GM23338 (cell line): ENCODE measurements at regions not wholly inside any gene's neighbourhood (a gene's known extent, or its start where the extent isn't known, plus 50 kb on each side); places are given as distances from the start of the nearest gene placed in this dataset.
A peak's percentile ranks its signal among the peaks of the same experiment; 100 is the strongest.

Source experiments
- ATAC-seq: fragments of 200-7000 bp; cut with Tn5 transposase; 3 replicates; pipeline ENCODE4 v1.9.1; 2020
- DNase-seq: peaks from one replicate; pipeline ENCODE4 v3.0.0-alpha.2; 2015; ENCODE audit warnings: low spot score
- H2AFZ ChIP-seq: fragments of 200-600 bp; sonication (generic); 2 replicates; pipeline ENCODE4 v1.8.0; 2016; ENCODE audit warnings: antibody characterized with exemption, mild to moderate bottlenecking, moderate library complexity
- H3F3A ChIP-seq: fragments of 200-600 bp; sonication (generic); replicated peaks from 2 replicates; pipeline ENCODE4 v1.8.0; 2017; ENCODE audit warnings: antibody characterized with exemption, mixed run types, low read depth
- H3K27ac ChIP-seq: fragments of 200-600 bp; sonication (generic); 2 replicates; pipeline ENCODE4 v1.6.1; 2016; ENCODE audit warnings: low read depth
- H3K27me3 ChIP-seq: fragments of 200-600 bp; sonication (generic); 2 replicates; pipeline ENCODE4 v1.8.0; 2016; ENCODE audit warnings: mild to moderate bottlenecking, mixed run types, moderate library complexity; ENCODE audit not compliant: insufficient read depth
- H3K36me3 ChIP-seq: fragments of 200-600 bp; sonication (generic); 2 replicates; pipeline ENCODE4 v1.8.0; 2016; ENCODE audit warnings: mild to moderate bottlenecking; ENCODE audit not compliant: insufficient read depth
- H3K4me1 ChIP-seq: fragments of 200-600 bp; sonication (generic); 2 replicates; pipeline ENCODE4 v1.8.0; 2016; ENCODE audit warnings: mild to moderate bottlenecking, moderate library complexity; ENCODE audit not compliant: insufficient read depth
- H3K4me2 ChIP-seq: fragments of 200-600 bp; sonication (generic); 2 replicates; pipeline ENCODE4 v1.7.1; 2017; ENCODE audit warnings: mixed run types
- H3K4me3 ChIP-seq: fragments of 200-600 bp; sonication (generic); 2 replicates; pipeline ENCODE4 v1.6.1; 2016; ENCODE audit warnings: mixed run types
- H3K79me2 ChIP-seq: fragments of 200-600 bp; sonication (generic); replicated peaks from 2 replicates; pipeline ENCODE4 v1.8.0; 2017; ENCODE audit warnings: mild to moderate bottlenecking; ENCODE audit not compliant: insufficient read depth
- H3K9me2 ChIP-seq: fragments of 200-600 bp; sonication (generic); 2 replicates; pipeline ENCODE4 v1.8.0; 2017; ENCODE audit not compliant: insufficient read depth
- H4K20me1 ChIP-seq: fragments of 200-600 bp; sonication (generic); replicated peaks from 2 replicates; pipeline ENCODE4 v1.8.0; 2017; ENCODE audit warnings: mild to moderate bottlenecking; ENCODE audit not compliant: insufficient read depth
- H3K27ac Mint-ChIP-seq: 2 replicates; pipeline ENCODE4 v1.8.0; 2020; ENCODE audit warnings: inconsistent platforms, mild to moderate bottlenecking, moderate library complexity, mixed read lengths
- H3K27me3 Mint-ChIP-seq: 3 replicates; pipeline ENCODE4 v1.8.0; 2022; ENCODE audit warnings: low read depth, mild to moderate bottlenecking, moderate library complexity, mixed read lengths, inconsistent platforms; ENCODE audit not compliant: insufficient read depth, poor library complexity
- H3K36me3 Mint-ChIP-seq: 3 replicates; pipeline ENCODE4 v1.8.0; 2021; ENCODE audit warnings: low read depth, mild to moderate bottlenecking, inconsistent platforms, moderate library complexity, mixed read lengths
- H3K4me1 Mint-ChIP-seq: 3 replicates; pipeline ENCODE4 v1.8.0; 2020; ENCODE audit warnings: mild to moderate bottlenecking, inconsistent platforms, mixed read lengths
- H3K4me3 Mint-ChIP-seq: 3 replicates; pipeline ENCODE4 v1.8.0; 2021; ENCODE audit warnings: moderate library complexity, mild to moderate bottlenecking, inconsistent platforms, mixed read lengths
- H3K9me3 Mint-ChIP-seq: 3 replicates; pipeline ENCODE4 v1.8.0; 2020; ENCODE audit warnings: moderate library complexity, mild to moderate bottlenecking, inconsistent platforms, mixed read lengths
- CREB1 ChIP-seq: fragments of 250-450 bp; sonication (Bioruptor Pico); IDR thresholded peaks from 2 replicates; pipeline ENCODE4 v1.5.0; 2020; ENCODE audit warnings: low read depth, mild to moderate bottlenecking, moderate library complexity
- CTCF ChIP-seq, 2 experiments: fragments of 200-600 bp in 1 of 2; sonication (generic) in 1 of 2; conservative IDR thresholded peaks; 2 replicates each; pipeline versions ENCODE4 v1.5.1 to v1.6.1; 2016 to 2017; ENCODE audit warnings: antibody characterized with exemption in 2 of 2, low read depth in 2 of 2, mild to moderate bottlenecking in 2 of 2, moderate library complexity in 1 of 2
- ETS1 ChIP-seq: IDR thresholded peaks from 2 replicates; pipeline ENCODE4 v1.6.1; 2016; ENCODE audit warnings: antibody characterized with exemption
- EZH2 ChIP-seq: fragments of 200-600 bp; sonication (generic); IDR thresholded peaks from one replicate; pipeline ENCODE4 v1.8.0; 2017; ENCODE audit warnings: antibody characterized with exemption, mild to moderate bottlenecking, low read depth; ENCODE audit not compliant: unreplicated experiment
- EZH2phosphoT487 ChIP-seq: fragments of 200-600 bp; sonication (generic); IDR thresholded peaks from one replicate; pipeline ENCODE4 v1.8.1; 2018; ENCODE audit warnings: antibody characterized with exemption; ENCODE audit not compliant: unreplicated experiment
- JUNB ChIP-seq: IDR thresholded peaks from one replicate; pipeline ENCODE4 v1.6.1; 2016; ENCODE audit warnings: antibody characterized with exemption; ENCODE audit not compliant: unreplicated experiment
- NANOG ChIP-seq: IDR thresholded peaks from 2 replicates; pipeline ENCODE4 v1.6.1; 2016; ENCODE audit warnings: antibody characterized with exemption, borderline replicate concordance
- REST ChIP-seq: IDR thresholded peaks from one replicate; pipeline ENCODE4 v1.6.1; 2018; ENCODE audit warnings: antibody characterized with exemption; ENCODE audit not compliant: unreplicated experiment
- STAT1 ChIP-seq: IDR thresholded peaks from one replicate; pipeline ENCODE4 v1.6.1; 2016; ENCODE audit warnings: antibody characterized with exemption; ENCODE audit not compliant: unreplicated experiment
- ZNF114 ChIP-seq: fragments of 250-450 bp; sonication (Bioruptor Pico); IDR thresholded peaks from 2 replicates; pipeline ENCODE4 v1.5.0; 2020; ENCODE audit warnings: mild to moderate bottlenecking, moderate library complexity
- ZNF331 ChIP-seq: fragments of 250-450 bp; sonication (Bioruptor Pico); IDR thresholded peaks from 2 replicates; pipeline ENCODE4 v1.5.0; 2020; ENCODE audit warnings: low read depth, mild to moderate bottlenecking, moderate library complexity
- ZNF462 ChIP-seq: fragments of 250-450 bp; sonication (Bioruptor Pico); IDR thresholded peaks from 2 replicates; pipeline ENCODE4 v1.5.0; 2020; ENCODE audit warnings: mild to moderate bottlenecking, moderate library complexity

GRCh38 chr18:54089749-54090459, 134.6 kb downstream of the MBD2 start:
- peak overlapping the region; percentile 89 for H2AFZ ChIP-seq

More at GRCh38 chr18:54089749-54090459, 134.6 kb downstream of the MBD2 start:
- Histone ChIP-seq H3K4me2 (no peak overlapping the region), H3K79me2 (no peaks in the 10 kb centered on the region), H3K27me3 (no peaks in the 10 kb centered on the region), H3F3A (no peaks in the 10 kb centered on the region), H3K27ac (no peak overlapping the region), H3K4me1 (peaks cover 12% of the 10 kb centered on the region), H3K36me3 (no peaks in the 10 kb centered on the region), H3K4me3 (no peak overlapping the region), H3K9me2 (peaks cover 5% of the 10 kb centered on the region; the same call in 1 of the 2 replicates), H4K20me1 (no peaks in the 10 kb centered on the region)
- H3K4me1 Mint-ChIP-seq = peaks cover 15% of the 10 kb centered on the region
- H3K4me3 Mint-ChIP-seq = no peak overlapping the region
- no peak for TF ChIP-seq ZNF114 (CRISPR knock-in tag)
- no peak for TF ChIP-seq CREB1 (CRISPR knock-in tag)
- TF ChIP-seq ZNF462 (CRISPR knock-in tag) = no peak
- no peak for TF ChIP-seq ZNF331 (CRISPR knock-in tag)
- TF ChIP-seq CTCF (conservative IDR thresholded peaks at IDR 0.05; ENCODE audit: low read depth in 2 of 2) = no peak
- no peak for TF ChIP-seq NANOG
- no peak for TF ChIP-seq EZH2phosphoT487
- TF ChIP-seq REST = no peak
- no peak for TF ChIP-seq JUNB
- no peak for TF ChIP-seq ETS1
- TF ChIP-seq STAT1 = no peak
- no peak for TF ChIP-seq EZH2
- H3K36me3 Mint-ChIP-seq = no peaks in the 10 kb centered on the region
- H3K27me3 Mint-ChIP-seq = no peaks in the 10 kb centered on the region
- DNase-seq (no peak), ATAC-seq (no peak)
- H3K9me3 Mint-ChIP-seq = no peaks in the 10 kb centered on the region; the same call in 2 of the 3 replicates
- no peak overlapping the region for H3K27ac Mint-ChIP-seq
